HG02678 (cell line): ENCODE measurements at regions not wholly inside any gene's neighbourhood (a gene's known extent, or its start where the extent isn't known, plus 50 kb on each side); places are given as distances from the start of the nearest gene placed in this dataset.

ENCODE experiments used
- ATAC-seq: cut with Tn5 transposase; IDR thresholded peaks from one replicate; pipeline ENCODE4 v1.9.1; 2021; ENCODE audit warnings: mild to moderate bottlenecking, moderate library complexity; ENCODE audit not compliant: unreplicated experiment

DNA sequence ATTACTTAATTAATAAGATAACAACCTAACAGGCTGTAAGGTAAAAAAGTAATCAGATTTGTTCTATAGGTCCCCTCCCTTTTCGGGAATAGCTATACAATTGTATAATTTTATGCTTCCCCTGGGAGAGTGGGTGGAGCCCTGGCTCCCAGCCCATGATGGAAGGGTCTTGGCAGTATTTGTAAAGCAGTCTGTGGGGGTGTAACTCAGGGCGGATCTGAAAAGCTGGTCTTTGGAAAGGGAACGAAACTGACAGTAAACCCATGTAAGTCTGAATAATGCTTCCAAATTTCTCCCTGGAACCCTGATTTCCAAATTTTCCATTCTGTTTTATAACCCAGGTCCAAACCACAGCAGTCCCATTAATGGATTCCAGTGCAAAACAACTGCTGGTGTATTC lies 110.4 kb downstream of the DAD1 start:
- ATAC-seq: no peak

DNA sequence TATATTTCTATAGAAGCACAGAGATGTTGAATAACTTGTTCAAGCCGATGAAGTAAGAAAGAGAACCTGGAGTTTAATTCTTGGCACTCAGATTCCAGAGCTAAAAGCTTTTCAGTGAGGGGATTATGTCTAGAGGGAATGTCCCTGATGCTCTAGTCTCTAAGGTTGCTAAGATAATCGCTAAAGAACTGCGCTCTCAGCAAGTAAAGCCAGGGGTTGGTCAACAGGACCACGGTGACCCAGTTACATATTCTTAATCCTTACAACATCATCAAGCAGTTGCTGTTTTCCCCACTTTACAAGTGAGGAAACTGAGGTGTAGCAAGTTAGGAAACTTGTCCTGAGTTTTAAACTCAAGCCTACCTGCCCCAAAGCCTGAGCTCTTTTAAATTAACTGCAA lies 110.8 kb downstream of the DAD1 start:
- ATAC-seq: no peak

DNA sequence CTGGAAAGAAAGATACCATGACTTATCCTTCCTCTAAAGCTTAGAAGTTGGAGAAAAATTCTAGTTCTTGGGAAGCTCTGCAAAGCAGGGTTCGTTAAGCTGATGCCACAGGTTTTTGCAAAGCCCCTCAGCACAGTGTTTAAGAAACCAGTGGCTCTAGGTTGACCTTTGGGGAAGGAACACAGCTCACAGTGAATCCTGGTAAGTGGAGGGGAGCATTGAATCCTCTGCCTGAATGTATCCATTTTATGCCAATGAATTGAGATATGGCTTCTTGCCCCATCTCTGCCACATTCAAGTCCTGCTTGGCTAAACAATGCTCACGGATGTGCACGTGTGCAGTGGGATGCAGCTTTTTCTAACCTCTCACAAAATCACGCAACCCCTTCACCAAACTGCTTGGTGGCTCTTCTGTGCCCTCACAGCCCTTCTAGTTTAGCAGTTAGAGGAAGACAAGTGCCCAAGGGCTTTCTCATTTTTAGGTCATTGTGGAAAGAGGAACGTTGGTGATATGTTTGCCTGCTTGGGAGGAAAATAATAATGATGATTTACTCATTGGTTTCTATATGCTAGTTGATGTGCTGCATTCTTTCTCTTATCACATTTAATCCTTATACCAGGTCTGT lies 111.3 kb downstream of the DAD1 start:
- no peak for ATAC-seq

DNA sequence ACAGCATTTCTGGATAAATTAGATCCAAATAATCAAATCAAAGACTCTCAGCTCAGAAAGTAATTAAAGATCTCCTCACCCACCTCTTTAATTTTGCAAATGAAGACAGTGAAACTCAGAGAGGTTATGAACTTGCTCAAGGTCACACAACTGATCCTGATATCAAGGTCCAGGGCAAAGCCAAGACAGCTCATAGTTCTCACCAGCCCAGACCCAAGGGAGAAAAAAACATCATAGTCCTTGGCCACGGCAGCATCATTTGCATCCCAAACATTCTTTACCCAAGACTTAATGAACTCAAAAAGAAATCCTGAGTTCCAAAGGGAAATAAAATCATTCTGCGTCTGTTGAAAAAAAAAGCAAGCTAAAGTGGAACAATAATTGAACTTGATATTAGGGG lies 112.1 kb downstream of the DAD1 start:
- no peak for ATAC-seq

DNA sequence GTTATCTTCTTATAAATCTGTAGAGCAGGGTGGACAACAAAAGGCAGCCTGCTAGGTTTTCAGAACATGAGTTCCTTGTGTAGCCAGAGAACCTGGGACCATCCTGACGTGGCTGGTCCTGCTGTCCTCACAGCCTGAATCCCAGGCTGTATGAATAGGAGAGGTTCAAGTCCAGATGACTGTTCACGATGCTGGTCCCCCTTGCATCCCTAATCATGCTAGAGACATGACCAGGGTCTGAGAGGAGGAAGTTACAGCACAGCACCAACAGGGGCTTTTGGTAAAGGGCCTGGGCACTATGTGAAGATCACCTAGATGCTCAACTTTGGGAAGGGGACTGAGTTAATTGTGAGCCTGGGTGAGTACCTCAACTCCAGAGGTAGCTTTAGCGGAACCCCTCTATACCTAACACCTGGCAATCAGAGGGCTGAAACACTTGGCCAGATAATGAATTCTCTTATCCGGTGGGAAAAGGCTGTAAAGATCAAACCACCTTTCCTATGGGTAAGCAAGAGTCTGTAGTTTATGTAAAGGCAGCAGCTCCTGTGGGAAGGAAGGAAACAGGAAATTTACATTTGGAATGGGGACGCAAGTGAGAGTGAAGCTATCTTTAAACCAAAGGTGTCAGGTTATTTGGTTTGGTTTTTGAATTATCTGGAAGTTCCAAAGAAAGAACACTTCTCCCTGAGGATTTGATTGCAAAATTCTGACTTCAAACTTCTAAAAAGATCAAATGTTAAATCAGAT lies 112.8 kb downstream of the DAD1 start:
- ATAC-seq: no peak

DNA sequence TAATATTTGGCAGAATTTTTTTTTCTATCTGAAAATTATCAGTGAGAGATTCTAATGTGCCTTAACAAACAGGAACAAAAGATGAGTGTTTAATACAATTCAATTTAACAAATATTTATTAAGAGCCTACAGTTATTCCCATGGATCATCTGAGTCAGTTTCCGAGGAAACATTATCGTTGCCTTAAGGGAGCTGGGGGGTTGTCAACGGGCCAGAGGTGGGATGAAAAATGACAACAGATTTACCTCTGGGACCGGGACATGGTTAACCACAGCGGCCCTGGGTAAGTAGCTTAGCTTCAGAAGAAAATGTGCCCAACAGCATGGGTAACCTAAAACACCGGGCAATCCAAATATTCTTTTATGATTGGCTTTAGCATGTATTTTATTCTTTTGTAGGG lies 113.6 kb downstream of the DAD1 start:
- ATAC-seq: no peak

DNA sequence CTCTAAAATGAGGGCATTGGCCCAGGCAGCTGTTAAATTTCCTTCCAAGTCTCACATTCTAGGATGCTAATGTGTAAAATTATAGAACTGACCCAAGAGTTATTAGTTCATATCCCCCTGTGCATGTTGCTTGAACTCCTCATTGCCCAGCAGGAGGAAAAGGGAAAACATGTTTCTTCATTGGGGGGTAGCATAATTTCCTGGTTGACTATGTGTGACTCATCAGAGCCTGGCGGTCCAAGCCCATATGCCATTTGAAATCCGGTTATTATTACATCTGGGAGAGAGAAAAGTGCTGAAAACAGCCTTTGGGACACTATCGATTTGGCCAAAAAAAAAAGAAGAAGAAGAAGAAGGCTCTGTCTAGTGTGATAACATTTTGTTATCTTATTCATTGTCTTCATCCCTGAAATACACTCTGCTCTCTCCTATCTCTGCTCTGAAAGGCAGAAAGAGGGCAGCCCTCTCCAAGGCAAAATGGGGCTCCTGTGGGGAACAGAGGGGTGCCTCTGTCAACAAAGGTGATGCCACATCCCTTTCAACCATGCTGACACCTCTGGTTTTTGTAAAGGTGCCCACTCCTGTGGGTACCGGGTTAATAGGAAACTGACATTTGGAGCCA lies 114.2 kb downstream of the DAD1 start:
- no peak for ATAC-seq

DNA sequence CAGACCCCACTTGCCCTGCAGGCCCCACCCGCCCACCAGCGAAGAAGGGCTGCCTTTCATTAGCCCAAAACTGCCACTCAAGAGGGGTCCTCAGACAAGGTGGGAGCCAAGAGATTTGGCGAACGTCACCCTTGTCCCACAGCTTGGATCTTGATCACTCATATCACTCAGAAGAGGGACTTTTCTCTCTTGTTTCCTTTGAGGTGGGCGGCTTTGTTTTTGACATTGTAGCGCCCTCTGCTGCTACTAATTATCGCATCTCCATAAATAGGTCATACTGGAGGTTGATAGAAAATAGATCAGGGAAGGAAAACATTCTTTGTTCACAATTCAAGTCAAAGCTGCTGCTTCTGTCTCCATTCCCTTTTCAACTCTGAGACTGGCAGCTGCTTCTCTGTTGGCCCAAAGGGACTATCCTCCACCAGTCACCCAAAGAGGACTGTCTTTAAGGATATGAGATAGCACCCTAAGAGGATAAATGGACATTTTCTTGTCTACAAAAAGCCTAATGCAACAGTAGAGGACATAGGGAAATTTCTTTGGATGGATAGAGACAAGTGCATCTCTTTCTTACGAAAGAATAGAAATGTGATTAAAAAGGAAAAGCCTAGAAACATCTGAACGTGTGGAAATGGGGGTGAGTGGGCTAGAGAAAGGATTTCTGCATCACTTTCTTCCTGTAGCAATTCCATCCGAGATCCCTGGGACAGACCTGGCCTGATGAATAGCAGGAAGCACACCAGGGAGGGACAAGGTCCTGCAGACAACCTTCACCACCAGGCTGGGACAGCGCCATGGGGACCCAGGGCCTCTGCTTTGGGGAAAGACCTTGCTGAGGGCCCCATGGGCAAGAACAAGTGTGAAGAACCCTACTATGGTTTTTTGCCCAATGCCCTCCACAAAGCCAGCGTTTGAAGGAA lies 115.8 kb downstream of the DAD1 start:
- ATAC-seq: peak; percentile 49

DNA sequence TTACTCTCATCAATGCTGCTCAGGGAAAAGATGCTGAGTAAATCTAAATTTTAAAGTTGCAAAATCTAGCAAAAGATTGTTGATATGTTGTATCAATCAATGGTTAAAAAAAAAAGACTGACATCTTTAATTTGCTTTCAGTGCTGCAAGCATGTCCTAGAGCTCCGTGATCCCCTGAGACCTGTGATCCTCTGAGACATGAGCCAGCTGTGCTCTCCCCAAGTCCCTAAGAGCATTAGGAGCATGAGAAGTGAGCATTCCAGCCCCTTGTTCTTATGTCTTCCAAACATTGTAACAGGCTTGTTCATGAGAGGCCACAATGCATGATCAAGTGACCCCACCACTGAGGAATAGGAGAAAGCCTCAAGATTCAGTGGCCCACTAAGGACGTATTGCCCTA lies 116.6 kb downstream of the DAD1 start:
- ATAC-seq: no peak

DNA sequence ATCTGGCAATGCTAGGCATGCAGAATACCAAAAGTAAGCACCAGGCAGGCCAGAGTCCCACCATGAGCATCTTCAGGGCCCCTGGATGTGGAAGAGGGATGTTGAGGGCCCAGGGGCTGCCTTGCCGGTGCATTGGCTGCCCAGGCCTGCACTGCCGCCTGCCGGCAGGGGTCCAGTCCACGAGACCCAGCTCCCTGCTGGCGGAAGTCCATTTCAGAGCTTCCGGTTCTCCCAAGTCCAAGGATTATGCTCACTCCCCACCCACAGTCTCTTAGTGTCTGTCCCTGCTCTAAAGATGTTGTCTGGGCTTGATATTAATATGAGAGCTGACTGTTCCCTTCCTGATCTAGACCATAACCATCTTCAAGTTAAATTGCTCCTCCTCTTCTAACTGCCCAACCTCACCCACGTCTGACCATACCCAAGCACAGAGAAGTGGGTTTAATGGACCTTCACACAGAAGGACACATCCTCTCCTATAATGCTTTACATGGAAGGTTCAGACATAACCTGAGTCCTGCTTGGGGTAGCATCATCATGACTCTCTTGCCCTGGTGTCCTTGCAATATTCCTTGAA lies 117.4 kb downstream of the DAD1 start:
- ATAC-seq: no peak

DNA sequence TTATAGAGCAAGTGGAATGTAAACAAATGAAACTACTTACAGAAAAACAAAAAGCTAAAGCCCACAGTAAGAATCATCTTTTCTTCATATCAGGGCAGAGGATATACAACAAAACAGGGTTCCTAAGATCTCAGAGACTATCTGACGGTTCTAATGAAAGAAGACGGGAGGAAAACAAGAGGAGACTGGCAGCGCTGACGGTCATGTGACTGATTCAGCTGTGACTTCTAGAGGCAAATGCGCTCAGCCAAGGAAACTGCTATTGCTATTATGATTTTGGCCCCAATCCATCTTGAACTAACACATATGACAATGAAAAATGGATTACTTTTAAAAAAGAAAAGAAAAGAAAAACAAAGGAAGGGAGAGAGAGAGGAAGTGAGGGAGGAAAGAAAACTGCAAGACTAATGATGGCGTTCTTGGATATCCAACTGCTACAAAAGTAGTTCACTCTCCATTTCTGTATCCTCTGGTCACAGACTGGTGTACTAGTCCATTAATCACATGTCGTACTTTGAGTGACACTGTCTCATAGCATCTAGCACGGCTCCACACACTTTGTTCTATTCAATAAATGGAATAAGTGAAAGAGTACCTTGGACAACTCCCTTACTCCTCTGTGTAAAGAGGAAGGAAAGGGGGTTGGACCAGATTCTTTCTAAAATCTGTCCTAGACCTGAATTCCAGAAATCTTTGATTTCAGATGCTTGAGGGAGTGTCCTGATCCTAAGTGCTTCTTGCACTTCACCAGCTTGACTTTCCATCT lies 119.3 kb downstream of the DAD1 start:
- no peak for ATAC-seq

DNA sequence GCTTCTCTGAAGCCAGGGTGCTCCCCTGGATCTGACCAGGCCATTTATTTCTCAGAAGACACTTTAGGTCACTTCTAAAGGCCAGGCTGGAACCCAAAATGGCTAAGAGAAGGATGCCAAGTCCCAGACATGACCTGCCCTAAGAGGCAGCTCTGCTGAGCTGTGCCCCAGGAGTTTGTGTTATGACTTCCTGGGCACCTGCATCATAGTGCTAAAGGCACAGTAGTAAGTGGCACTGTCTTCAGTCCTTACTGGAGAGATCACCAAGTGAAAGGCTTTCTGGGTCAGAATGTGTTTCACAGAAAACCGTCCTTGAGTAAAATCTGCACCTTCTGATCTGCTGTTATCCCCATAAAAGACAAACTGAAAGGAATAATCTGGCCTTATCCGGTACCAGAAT lies 120.2 kb downstream of the DAD1 start:
- ATAC-seq: no peak

DNA sequence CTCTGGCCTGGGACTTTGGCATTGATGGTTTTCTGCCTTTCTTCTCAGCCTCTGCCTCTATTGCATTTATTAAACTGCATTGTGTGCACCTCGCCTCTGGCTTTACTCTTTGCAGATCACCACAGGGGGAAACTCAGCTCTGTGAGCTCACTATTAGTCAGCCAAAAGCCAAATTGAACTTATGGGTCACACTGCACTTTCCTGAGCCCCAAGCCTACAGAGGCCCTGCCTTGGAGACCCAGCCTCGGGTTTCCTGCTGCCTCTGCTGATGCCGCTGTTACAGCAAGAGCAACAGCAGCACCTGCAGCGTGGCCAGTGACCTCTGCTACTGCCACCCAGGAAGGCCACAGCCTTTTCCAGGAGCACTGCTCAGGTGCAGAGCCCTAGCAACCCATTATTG lies 122.5 kb downstream of the DAD1 start:
- ATAC-seq: peak; percentile 37

DNA sequence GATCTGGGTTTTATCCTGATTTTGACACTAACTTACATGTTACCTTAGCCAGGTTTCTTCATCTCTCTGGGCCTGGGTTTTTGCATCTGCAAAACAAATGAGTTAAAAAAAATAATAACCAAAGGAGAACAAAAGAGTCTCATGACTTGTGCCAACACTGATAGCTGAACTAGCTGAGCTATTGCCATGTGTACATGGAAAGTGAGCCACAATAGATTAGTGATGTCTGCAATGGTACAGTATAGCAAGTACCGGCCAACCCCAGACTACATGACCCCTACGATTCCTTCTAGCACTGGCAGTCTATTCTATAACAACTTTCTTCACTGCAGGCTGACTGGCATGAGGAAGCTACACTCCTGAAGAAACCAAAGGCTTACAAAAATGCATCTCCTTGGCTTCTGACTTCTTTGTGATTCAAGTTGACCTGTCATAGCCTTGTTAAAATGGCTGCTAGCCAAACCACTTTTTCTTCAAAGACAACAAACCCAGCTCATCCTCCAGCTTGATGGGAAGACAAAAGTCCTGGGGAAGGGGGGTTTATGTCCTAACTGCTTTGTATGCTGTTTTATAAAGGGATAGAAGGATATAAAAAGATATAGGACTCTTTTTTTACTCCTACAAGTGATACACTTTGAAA lies 123.7 kb downstream of the DAD1 start:
- ATAC-seq: no peak

DNA sequence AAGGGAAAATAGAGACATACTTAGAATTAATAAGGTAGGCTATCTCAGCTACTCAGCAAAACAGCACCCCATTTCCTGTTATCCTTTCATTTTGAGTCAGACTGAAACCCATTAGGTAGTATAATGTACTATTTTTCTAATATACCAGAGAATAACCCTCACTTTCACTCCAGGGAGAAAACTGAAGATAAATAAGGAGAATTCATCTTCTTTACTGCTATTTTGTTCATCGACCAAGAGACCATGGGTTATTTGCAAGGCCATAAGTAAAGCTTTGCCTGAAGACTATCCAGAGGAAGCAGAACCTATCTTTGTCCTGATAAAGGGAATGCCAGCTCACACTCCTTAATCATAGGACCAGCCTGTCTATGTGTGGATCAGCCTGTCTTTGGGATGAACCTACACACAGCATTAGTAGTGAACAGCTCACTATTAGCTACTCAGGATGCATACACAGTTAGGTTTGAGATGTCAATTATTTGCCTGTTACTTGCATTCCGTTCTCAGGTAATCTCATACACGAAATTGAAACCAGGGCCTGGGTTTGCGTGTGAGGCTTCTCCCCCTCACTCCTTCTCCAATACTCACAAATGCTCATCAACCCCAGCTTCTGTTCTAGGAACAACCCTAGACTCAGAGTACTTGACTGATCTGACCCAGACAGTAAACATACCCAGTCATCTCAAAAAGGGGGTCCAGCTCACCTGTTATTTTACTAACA lies 124.4 kb downstream of the DAD1 start:
- peak; percentile 75 for ATAC-seq

DNA sequence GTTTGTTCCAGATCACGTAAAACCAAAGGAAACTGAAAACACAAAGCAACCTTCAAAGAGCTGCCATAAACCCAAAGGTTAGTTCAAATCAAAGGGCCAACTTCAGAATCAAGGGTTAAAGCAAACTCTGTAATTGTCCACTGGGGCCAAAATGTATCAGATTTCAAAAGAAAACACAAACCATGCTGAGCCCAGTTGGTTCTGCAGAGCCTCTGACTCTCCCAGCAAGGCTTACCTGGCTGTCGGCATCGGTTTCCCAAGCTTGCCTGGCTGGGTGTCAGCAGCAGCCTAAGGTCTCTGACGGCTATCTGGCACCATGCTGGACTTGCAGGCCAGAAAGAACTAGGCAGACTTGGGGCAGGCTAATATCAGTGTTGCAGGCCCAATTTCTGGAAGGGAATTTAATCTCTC lies 125.3 kb downstream of the DAD1 start:
- ATAC-seq: no peak

DNA sequence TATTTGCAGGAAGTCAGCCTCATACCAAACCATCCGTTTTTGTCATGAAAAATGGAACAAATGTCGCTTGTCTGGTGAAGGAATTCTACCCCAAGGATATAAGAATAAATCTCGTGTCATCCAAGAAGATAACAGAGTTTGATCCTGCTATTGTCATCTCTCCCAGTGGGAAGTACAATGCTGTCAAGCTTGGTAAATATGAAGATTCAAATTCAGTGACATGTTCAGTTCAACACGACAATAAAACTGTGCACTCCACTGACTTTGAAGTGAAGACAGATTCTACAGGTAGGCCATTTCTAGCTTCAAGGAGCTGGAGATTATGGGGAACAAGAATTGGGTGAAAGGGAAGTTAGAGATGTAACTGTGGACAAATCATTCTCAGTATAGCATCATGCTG lies 126.1 kb downstream of the DAD1 start:
- ATAC-seq: no peak

DNA sequence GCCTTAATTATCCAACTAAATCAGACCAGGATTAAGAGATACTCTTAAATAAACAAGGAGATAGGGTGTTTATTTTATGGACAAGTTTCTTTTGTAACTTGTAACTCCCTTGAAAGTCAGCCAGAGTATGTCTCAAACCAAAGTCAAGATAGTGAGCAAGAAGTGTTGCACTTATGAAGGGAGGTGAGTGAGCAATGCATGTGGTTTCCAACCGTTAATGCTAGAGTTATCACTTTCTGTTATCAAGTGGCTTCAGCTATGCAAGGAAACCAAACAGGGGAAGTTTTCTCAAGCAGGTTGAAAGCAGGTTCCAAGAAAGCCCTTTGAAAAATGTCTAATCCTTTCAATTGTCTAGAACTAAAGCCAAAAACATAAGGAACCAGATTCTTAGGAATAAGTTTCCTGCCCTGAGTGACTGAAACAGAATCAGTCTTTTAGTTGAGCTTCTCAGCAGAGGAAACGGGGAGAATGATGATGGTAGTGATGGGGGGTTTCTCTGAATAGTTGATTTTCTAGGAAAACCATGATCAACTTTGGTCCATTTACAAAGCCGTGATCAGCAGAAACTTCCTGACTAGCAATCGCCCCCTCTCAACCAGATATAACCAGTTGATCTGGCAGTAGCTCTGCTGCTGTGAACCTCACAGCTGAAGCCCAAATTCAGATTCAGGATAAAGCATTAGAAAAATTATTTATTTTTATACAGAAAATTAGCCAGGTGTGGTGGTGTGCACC lies 128.4 kb downstream of the DAD1 start:
- ATAC-seq: no peak
